NOMO-1 treated with dmso at 0.1 percent for 144 hours (cell line): ENCODE measurements at regions not wholly inside any gene's neighbourhood (a gene's known extent, or its start where the extent isn't known, plus 50 kb on each side); places are given as distances from the start of the nearest gene placed in this dataset.

ENCODE experiments used
- DNase-seq: peaks from one replicate; lab custom pipeline; 2025; ENCODE audit not compliant: unreplicated experiment; lab: John Stamatoyannopoulos, UW

DNA sequence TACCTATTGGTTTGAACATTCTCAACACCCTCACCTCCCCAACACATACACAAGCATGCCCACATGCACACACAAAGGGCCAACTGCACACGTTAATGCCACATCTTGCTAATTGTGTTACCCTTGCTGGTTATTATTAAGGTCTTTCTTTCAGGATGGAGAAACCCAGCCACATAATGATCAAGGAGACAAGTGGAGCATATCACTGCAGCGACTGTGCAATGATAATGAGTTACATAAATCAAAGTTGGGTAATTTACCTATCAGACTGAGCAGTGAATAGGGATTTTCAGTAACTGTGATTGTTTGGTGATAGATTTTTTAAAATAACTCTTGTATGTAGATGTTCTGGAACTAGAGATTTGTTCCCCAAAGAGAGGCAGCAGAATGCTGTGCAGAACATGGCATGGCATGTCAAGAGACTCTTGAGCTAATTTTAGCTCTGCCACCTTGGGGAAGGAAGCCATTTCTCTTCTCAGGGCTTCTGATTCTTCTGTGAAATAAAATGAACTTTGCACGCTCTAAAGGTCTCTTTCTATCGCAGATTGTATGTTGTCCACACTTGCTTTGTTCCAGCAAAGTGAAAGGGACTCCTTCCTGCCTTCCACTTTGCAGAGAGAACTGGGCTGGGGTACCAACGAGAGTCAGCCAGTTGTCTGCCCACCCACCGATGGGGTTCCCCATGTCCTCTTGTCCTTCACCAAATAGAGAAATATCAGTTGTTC lies 126.0 kb upstream of the CAMK1G start:
- DNase-seq = no peak

DNA sequence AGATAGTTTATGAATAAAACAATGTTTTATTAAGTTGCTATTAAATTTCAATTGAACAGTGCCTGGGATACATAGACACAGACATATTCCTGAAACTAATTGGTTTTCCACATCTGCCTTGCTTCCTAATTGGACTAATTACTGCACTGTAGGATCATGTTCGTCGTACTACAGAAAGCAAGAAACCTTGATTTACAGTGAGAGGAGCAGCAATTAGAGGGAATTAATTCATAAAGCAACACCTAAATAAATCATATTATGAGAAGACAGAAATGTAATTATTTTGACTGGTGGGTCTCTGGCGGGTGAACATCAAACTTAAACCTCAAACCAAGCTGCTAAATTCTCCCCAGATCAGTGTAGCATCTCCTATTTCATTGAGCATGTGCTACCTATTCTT lies 124.6 kb upstream of the CAMK1G start:
- DNase-seq = no peak

DNA sequence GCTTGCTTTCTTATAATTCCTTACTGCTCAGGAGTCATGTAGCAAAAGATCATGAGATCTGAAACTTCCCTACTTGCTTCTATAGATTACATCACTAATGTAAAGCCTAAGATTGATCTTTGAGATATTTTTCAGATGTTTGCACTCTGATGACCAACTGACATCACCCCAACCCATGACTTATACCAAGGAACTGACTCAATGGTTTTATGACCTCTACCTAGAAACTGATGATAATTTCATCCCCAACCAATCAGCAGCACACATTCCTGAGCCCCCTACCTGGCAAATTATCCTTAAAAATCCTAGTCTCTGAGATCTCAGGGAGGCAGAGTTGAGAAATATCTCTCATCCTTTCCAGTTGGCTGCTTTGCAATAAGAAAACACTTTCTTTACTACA lies 122.3 kb upstream of the CAMK1G start:
- no peak for DNase-seq

DNA sequence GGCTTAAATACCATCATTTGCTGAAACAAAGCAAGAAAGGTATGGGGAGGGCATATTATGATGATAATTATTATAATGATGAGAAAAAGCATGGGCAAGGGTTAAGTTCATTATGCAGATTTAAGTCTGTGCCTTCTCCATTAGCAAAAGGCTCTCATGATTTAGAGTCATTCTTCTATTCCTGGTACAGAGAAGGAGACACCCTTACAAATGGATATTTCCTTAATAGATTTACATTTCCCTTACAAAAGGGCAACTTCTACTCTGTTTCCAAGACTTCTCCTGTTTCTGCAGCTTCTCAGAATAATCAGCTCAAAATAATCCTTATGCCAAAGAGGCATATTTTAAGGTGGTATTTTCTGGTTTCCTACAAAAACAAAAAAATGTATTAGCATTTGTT lies 121.1 kb upstream of the CAMK1G start:
- DNase-seq = no peak

DNA sequence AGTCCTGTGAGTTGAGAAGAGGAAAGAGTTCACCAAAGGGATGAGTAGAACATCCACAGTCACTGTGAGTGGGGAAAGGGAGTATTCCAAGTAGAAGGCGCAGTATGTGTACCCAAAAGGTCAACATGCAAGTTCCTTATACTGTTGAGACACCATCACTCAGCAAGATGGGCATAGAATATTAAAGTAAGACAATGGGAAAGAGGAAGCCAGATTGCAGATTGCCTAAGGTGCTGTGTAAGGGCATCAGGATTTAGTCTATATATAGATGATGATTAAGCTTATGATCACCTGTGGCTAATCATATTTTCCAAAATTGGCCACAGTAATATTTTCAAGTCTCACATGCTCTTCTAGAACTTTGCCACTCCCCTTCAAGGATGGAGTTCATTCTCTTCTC lies 120.1 kb upstream of the CAMK1G start:
- DNase-seq = no peak

DNA sequence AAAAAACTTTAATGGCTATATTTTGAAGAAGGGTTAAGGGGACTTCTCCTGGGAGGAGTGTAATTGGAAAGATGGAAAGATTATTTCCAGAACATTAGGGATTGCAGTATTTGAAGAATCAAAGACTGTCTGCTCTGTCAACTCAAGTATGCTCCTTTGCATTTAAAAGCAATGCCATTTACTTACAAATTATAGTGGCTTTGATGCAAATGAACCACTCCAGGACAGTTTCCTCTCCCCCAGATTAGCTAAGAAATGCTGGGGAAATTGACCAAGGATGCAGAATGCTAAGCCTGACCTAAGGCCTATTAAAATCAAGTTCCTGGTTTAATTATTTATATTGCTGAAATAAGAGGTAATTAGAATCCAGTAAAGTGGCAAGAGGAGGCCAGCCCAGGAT lies 110.5 kb upstream of the CAMK1G start:
- DNase-seq = no peak

DNA sequence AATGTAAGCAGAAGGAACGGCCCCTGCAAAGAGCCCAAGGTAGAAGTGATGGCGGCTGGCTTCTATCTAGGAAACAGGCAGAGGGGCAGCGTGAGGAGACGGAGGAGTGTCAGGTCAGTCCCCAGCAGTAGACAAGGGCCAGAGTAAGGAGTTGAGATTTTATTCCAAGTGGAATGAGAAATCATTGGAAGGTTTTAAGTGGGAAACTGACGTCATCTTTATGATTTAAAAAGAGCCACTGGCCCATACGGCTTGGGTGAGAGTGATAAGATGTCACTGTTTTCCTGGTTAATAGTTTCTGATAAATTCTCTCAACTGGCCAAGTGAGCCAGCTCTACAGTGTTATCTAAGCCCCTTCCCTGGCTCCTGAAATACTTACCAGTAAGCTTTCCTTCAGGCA lies 103.2 kb upstream of the CAMK1G start:
- no peak for DNase-seq

DNA sequence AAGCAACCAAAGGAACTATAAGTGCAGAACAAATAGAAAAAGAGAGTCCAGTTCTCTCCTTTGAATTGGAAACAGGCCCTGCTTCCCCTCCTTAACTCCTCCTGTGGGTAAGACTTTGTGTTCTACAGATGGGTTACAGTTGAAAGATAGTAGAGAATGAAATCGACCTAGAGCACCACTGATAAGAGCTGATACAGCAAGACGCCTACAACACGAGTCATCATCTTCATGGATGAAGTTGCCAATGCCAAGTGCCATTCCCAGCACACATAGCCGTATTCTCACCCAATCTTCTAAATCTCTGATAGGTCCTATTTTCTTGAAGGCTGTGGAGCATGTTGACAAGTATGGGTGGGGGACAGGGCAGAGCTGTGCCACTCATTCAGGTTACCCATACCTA lies 99.8 kb upstream of the CAMK1G start:
- no peak for DNase-seq

DNA sequence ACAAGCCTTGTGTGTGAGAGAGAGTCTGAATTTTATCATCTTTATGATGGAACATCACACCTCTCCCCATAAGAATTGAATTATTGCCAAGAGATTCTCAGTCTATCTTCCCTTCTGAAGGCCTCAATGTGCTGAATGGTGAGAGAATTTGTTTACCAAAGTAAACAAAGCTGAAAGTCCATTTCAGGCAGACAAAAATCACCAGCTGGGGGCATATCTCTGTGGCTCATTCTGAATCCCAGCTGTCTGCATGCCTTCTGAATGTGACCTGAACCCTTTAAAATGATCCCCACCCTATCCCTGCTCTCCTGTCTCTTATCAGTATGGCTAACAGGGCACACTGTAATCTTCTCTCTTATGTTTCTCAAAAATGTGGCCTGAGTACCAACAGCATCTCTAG lies 99.1 kb upstream of the CAMK1G start:
- DNase-seq = no peak

DNA sequence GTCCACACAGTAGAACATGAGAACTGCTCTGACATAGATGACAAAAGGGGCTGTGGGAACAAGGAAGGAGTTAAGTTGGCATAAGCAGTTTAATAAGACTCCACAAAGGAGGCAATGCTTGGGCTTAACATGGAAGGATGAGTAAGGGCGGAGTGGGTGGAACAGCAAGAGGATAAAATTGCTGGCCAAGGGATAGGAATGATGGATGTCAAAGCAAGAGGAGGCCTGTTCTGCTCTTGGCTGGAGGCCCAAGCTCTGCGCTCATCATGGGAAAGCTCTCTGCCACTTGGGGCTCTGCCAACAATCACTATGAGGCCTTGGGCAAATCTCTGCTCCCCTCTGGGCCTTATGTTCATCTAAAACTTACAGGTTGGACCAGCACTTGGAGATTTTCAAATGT lies 98.3 kb upstream of the CAMK1G start:
- DNase-seq = no peak

DNA sequence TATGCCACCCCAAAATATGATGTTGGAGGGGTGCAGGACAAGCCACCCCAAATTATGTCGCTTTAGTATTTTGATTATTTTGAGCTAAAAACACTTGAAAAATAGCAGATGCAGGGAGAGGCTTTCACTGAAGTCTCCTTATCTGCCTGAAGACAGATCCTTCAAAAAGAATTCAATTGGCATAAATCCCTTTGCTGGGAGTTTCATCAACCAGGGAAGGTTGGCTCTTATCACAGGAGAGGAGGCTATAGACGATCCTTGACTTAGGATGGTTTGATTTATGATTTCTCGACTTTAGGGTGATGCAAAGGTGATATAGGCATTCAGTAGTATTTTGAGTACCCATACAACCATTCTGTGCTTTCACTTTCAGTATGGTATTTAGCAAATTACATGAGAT lies 97.8 kb upstream of the CAMK1G start:
- no peak for DNase-seq

DNA sequence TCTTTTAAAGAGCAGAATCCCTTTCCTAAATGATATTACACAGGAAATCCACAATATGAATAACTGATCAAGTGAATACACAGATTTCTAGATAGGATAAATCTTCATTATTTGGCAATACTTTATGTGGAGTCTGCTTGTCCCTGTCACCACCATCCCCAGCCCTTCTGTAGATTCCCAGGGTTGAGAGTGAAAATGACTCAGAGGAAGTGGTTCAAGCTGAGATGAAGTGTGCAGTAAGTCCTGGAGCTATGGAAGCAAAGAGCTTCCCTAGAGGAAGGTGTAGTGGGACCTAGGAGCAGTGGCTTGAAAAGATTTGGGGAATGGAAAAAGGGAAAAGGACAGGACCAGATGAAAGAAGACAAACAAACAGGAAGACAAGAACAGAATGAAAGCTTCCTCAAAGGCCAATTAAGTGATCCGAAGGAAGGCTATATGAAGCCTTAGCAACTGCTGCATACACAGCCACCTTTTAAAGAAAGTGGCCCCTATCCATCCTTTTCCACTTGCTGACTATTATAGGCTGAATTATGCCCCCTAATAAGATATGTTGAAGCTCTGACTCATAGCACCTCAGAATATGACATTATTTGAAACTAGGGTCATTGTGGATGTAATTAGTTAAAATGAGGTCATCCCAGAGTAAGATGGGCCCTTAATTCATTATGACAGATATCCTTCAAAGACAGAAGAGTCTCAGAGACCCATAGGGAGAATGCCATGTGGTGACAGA lies 96.5 kb upstream of the CAMK1G start:
- DNase-seq = no peak

DNA sequence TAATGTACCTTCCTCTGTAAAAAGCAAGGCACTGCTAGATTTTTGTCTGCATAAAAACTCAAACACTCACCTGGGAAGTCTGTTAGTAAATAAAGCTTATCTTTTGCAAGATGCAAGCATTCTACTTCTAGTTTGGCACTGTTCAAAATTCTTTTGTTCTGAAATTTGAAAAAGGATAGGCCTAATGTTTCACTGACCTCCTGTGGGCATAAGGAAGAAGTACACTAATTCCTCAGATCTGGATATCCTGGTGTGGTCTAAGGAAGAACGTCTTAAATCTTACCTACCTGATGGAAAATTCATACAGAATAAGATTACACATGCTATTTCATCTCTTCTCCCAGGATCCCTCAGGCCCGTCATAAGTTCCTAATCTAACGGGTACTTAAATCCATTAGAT lies 93.5 kb upstream of the CAMK1G start:
- DNase-seq = no peak

DNA sequence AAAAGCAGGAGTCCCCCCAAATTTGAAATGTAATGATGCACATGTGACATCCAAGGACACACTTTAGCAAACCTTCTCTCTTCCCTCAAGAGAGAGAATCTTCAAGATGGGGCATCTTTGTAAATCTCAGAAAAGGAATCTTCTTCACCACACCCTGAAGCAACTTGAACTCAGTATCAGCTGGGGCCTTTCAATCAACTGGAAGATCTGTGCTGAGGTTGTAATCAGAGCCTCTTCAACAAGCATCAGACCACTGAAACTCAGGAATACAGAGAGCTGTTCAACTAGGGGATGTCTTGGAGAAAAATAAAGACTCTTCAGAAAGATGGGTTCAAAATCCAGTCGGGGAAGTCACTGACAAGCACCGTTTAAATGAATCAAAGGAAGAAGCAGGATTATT lies 92.5 kb upstream of the CAMK1G start:
- no peak for DNase-seq

DNA sequence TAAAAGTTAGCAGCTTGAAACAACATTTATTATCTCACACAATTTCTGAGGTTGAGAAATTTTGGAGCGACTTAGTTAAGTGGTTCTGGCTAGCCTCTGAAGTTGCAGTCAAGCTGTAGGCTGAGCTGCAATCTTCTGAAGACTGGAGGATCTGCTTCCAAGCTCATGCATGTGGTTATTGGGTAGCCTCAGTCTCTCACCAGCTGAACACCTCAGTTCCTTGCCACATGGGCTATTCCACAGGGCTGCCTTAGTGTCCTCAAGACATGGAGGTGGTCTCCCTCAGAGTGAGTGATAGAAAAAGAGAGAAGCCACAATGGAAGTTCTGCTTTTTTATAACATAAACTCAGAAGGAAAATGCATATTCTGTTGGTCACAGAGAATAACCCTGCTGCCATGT lies 92.0 kb upstream of the CAMK1G start:
- no peak for DNase-seq

DNA sequence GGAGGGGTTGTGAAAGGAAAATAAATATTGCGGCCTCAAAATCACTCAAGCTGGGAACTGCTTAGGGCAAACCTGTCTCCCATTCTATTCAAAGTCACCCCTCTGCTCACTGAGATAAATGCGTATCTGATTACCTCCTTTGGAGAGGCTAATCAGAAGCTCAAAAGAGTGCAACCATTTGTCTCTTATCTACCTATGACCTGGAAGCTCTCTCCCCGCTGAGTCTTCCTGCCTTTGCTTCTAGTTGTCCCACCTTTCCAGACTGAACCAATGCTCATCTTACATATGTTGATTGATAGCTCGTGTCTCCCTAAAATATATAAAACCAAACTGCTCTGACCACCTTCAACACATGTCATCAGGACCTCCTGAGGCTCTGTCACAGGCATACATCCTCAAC lies 91.6 kb upstream of the CAMK1G start:
- DNase-seq = no peak

DNA sequence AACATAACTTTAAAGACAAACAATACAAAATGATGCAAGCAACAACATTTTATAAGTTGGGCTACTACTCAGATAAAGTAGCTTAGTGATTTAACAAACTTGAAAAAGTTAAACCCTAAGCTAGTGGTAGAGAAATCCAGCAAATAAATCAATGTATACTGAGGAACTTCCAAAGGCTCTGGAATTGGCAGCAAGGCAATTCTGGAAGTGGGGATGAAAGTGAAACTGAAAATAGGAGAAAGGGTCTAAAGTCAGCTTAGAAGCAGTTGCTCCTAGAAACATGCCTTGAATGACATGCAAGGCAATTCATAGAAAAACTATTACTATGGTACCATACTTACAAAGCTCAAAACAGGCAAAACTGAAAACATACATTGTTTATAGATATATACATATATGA lies 90.0 kb upstream of the CAMK1G start:
- DNase-seq = no peak

DNA sequence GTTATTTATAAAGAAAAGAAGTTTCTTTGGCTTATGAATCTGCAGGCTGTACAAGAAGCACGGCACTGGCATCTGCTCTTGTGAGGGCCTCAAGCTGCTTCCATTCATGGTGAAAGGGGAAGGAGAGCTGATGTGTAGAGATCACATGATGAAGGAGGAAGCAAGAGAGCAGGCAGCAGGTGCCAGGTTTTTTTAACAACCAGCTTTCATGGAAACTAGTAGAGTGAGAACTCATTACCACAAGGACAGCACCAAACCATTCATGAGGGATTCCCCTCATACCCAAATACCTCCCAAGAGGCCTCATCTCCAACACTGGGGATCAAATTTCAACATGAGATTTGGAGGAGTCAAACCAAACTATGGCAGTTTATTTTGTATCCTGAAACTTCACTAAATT lies 85.8 kb upstream of the CAMK1G start:
- no peak for DNase-seq

DNA sequence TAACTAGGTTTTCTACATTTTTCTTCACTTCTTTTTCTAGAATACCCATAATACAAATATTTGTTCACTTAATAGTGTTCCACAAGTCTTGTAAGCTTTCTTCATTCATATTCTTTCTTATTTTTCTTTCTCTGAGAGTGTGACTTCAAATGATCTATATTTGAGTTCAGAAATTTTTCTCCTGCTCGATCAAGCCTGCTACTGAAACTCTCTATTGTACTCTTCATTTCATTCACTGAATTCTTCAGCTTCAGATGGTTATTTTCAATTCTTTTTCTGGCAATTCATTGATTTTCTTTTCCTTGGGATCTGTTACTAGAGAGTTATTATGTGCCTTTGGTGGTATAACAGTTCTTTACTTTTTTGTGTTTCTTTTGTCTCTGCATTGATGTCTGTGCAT lies 82.5 kb upstream of the CAMK1G start:
- no peak for DNase-seq

DNA sequence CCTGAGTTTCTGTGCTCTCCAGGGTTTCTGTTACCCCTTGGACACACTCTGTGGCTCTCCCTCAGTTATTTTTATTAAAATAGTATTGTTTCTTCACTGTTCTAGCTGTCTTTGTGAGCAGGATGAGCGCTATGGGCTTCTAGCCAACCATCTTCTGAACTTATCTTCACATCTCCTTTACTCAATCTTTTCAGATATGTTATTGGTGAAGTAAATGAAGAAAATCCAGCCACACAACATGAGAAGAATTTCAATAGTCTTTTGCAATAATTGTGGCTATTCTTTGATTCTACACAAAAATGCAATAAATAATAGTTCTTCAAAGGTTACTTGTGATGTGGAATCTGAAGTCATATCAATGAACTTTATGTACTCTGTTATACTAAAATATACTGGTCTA lies 80.3 kb upstream of the CAMK1G start:
- DNase-seq = no peak

DNA sequence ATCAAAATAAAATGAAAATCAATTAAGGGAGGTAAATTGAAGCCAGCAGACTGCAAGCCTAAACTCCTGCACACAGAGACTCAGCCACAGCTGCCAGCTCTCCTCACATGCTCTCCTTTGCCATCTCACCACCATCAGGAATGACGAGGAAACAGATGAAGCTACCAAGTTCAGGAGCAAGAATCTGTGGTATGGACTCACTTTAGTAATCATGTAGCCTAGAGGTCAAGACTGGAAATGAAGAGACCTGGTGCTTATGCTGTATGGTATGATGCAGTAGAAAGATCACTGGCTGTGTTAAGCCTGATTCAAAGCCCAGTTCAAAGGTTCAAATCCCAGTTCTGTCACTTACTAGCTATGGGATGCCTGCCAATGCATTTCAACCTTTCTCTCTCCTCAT lies 78.9 kb upstream of the CAMK1G start:
- no peak for DNase-seq

DNA sequence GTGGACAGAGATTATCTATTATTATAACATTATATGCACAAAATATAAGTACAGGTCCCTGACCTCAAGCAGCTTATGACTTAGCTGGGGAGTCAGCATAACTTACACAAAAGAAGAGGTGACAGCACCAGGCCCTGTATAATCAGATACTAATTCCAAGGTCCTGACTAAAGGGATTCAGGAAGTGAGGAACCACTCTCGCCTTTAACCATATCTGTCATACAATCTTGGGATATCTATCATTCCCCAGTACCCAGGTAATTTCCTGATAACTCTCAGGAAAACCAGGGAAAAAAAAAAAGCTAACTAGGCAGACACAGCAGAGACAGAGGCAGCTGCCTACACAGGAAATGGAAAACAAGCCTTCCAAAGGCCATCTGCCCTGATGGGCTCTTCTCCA lies 78.5 kb upstream of the CAMK1G start:
- no peak for DNase-seq

DNA sequence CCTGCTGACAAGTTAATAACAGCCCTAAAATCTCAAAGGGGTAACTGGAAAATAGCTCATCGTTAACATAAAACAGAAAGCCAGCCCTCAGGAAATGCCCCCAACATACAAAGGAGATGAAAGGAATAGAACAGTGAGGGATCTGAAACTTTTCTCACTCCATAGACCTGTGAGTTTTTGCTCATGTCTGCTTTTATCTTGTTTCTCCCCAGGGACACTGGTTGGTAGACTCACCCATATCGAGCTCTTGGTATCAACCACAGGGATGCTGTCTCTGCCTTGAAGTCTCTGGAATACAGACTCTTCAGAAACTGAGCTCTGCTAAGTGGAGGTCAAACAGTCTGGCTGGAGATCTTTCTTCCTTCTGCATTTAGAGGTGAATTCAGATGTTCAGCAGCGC lies 77.4 kb upstream of the CAMK1G start:
- no peak for DNase-seq
